Skin of body (tissue), 1 donor: ENCODE measurements at regions not wholly inside any gene's neighbourhood (a gene's known extent, or its start where the extent isn't known, plus 50 kb on each side); places are given as distances from the start of the nearest gene placed in this dataset.
"Not testable (repeated sequence)": the region's sequence is repeated elsewhere in the genome, so short reads cannot be mapped to it uniquely, and the experiment has no call there.

Source experiments
- DNase-seq: peaks from one replicate; lab custom pipeline; 2025; lab: John Stamatoyannopoulos, UW

DNA sequence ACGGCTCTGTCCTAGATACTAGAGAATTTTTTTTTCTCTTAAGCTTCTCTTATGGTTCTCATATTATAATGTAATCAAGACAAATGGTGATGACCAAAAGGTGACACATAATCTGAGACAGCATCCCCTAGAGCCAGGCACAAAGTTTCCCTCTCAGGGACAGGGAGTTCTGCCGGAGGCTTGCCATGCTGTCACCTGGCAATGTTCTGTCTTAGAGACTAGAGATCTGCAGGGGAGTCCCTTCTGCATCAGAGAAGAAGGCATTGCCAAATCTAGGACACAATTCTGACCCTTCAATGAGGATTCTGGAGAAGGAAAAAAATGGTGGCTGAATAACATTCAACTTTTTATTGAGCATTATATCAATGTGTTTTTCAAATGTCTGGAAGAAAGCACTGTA lies 261.2 kb upstream of the TRPC7 start:
- no peak for DNase-seq

- no peak for DNase-seq
These were observed 257.4 kb upstream of the TRPC7 start for GRCh38 chr5:136622747-136623146.

GRCh38 chr5:136621743-136622142 lies 256.4 kb upstream of the TRPC7 start:
- DNase-seq: no peak

GRCh38 chr5:136620621-136621020 lies 255.3 kb upstream of the TRPC7 start:
- no peak for DNase-seq

GRCh38 chr5:136620016-136620419 lies 254.7 kb upstream of the TRPC7 start:
- DNase-seq: no peak

GRCh38 chr5:136619556-136619955 lies 254.2 kb upstream of the TRPC7 start:
- DNase-seq: no peak

- no peak for DNase-seq
These were observed 250.1 kb upstream of the TRPC7 start for GRCh38 chr5:136615251-136616119.

- DNase-seq: no peak
These were observed 247.9 kb upstream of the TRPC7 start for GRCh38 chr5:136613230-136613629.

DNA sequence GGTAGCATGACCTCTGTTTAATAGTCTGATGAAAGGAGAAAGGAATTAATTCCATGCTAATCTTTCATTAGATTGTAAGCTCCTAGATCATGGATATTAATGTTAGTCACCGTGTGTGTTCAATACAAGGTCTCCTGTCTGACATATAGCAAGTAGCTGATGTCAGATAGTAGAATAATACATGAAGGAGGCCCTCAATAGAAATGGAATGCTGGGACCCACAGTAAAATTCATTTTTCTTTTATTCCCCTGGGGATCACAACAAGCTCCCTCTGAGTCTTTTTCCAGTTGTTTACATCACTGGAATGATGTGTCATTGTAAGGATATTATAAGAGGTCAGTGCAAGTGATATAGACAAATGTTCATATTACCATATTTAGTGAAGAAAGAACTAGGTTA lies 240.3 kb upstream of the TRPC7 start:
- DNase-seq: no peak

DNA sequence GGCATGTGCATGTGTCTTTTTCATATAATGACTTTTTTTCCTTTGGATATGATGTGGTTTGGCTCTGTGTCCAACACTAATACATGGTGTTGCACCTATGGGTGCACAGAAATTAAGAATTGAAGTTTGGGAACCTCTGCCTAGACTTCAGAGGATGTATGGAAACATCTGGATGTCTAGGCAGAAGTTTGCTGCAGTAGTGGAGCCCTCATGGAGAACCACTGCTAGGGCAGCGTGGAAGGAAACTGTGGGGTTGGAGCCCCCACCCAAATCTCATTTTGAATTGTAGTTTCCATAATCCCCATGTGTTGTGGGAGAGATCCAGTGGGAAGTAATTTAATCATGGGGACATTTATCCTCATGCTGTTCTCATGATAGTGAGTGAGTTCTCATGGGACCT lies 235.0 kb upstream of the TRPC7 start:
- DNase-seq: no peak

- DNase-seq: no peak
These were observed 233.6 kb upstream of the TRPC7 start for GRCh38 chr5:136598802-136599404.

DNA sequence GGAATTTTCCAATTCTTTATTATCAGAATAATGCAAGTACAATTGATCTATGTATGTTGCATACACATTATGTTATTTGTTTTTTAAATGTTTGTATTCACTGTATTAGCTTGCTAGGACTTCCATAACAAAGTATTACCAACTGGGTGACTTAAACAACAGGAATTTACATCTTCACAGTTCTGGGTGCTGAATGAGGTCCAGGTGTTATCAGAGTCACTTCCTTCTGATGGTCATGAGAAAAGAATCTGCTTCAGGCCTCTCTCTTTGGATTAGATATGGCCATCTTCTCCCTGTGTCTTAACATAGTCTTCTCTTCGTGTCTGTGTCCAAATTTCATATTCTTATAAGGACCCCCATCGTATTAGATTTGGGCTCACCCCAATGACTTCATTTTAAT lies 229.1 kb upstream of the TRPC7 start:
- no peak for DNase-seq

GRCh38 chr5:136590581-136590980 lies 225.2 kb upstream of the TRPC7 start:
- DNase-seq: no peak

- DNase-seq: no peak
These were observed 220.9 kb upstream of the TRPC7 start for GRCh38 chr5:136586196-136586595.

GRCh38 chr5:136584474-136584873 lies 219.1 kb upstream of the TRPC7 start:
- DNase-seq: no peak

- no peak for DNase-seq
These were observed 213.9 kb upstream of the TRPC7 start for GRCh38 chr5:136579238-136579637.

DNA sequence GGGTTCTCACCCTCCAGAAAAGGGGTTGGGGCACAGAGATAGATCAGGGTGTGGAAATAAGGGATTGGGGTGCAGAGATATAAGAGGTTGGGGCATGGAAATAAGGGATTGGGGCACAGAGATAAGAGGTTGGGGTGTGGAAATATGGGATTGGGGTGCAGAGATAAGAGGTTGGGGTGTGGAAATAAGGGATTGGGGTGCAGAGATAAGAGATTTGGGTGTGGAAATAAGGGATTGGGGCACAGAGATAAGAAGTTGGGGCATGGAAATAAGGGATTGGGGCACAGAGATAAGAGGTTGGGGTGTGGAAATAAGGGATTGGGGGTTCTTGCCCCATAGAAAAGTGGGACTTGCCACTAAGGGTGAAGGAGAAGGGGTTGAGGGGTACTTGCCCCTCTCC lies 204.5 kb upstream of the TRPC7 start:
- not testable (repeated sequence) for DNase-seq

DNA sequence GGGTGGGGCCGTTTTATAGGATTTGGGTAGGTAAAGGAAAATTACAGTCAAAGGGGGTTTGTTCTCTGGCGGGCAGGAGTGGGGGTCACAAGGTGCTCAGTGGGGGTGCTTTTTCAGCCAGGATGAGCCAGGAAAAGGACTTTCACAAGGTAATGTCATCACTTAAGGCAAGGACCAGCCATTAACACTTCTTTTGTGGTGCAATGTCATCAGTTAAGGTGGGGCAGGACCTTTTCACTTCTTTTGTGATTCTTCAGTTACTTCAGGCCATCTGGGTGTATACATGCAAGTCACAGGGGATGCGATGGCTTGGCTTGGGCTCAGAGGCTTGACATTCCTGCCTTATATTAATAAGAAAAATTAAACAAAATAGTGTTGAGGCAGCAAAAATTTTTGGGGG lies 200.1 kb upstream of the TRPC7 start:
- DNase-seq: not testable (repeated sequence)

GRCh38 chr5:136565050-136565449 lies 199.7 kb upstream of the TRPC7 start:
- not testable (repeated sequence) for DNase-seq

DNA sequence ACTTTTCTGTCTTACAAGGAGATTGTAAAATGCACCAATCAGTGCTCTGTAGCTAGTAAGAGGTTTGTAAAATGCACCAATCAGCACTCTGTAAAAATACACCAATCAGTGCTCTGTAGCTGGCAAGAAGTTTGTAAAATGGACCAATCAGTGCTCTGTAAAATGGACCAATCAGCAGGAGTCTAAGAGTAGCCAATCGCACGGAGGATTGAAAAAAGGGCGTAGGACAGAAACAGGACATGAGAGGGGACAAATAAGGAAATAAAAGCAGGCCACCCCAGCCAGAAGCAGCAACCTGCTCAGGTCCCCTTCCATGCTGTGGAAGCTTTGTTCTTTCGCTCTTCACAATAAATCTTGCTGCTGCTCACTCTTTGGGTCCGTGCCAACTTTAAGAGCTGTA lies 199.1 kb upstream of the TRPC7 start:
- not testable (repeated sequence) for DNase-seq

DNA sequence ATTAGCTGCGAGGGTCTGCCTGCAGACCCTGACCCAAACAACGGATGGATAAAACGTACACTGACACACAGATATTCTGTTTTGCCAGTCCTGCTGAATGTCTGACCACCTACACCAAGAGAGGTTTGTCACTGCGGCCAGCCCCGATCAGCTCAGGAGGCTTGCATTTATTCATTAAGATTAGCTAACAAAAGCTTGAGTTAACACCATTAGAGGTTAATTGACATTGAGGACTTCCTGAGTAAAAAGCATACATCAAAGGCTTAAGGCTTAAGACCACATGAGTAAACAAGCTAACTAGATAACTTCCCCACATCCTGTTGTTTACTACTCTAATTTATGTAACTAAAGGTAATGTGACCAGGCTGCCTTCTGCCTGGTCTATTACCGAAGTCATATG lies 198.1 kb upstream of the TRPC7 start:
- DNase-seq: no peak

- no peak for DNase-seq
These were observed 194.8 kb upstream of the TRPC7 start for GRCh38 chr5:136560126-136560525.

DNA sequence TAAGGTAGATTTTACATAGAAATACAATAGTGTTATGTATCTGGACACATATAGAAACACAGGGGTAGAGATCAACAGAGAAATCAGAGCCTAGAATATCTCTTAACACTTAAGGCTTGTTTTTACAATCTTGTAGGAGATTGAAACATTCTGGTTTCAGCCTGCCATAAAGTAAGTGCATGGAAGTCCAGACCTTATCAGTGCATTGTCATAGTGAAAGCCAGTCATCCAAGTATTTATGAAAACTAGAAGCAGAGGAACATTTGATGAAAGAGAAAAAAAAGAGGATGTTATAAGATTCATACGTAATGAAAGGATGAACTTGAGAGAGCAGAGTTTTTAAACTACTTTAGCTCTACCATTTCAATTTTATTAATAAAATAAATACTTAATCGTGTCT lies 194.3 kb upstream of the TRPC7 start:
- DNase-seq: no peak
